ENCODE measurements at regions not wholly inside any gene's neighbourhood (a gene's known extent, or its start where the extent isn't known, plus 50 kb on each side); places are given as distances from the start of the nearest gene placed in this dataset.

- dilution Hi-C loops (cut with MboI; ENCODE audit: extremely low pct_ligation_motif_present, low sequenced_read_pairs) (no loop called here), intact Hi-C loops (cut with micrococcal nuclease) (no loop called here)
- H2AFZ ChIP-seq (ENCODE audit: low read depth, low read length) = no peak overlapping the region
- no peak overlapping the region for H3K4me3 ChIP-seq (replicated peaks in 1 of 3; ENCODE audit: insufficient read depth in 1 of 3, low read depth in 1 of 3, low read length in 3 of 3)
- no peaks in the 10 kb centered on the region for H3K4me1 ChIP-seq (ENCODE audit: control insufficient read depth, extremely low read depth, insufficient read depth, low read length)
- ChIA-PET CTCF (no interaction called here), POLR2A (no interaction called here)
- H3K79me2 ChIP-seq (ENCODE audit: control insufficient read depth, insufficient read depth, low read length) = no peaks in the 10 kb centered on the region
- H3K27me3 ChIP-seq (ENCODE audit: control insufficient read depth in 2 of 2, insufficient read depth in 2 of 2, low read length in 2 of 2) = no peaks in the 10 kb centered on the region
- H3K4me2 ChIP-seq (ENCODE audit: insufficient read depth, low read length) = no peak overlapping the region
- TF ChIP-seq EZH2 (IDR thresholded peaks at IDR 0.05; ENCODE audit: borderline replicate concordance, low read depth, low read length, severe bottlenecking) = no peak
- peaks cover 18% of the 10 kb centered on the region for H3K9me3 ChIP-seq (replicated peaks; ENCODE audit: control insufficient read depth, insufficient read depth, low read length)
- no peaks in the 10 kb centered on the region for H3K9me1 ChIP-seq (replicated peaks; ENCODE audit: control insufficient read depth, extremely low read depth, insufficient read depth, low read length)
- DNase-seq (ENCODE audit: low read depth, low spot score) (no peak), FAIRE-seq (no peak)
- H3K9ac ChIP-seq (replicated peaks; ENCODE audit: extremely low read depth, insufficient read depth, low read length) = no peak overlapping the region
- no peaks in the 10 kb centered on the region for H4K20me1 ChIP-seq (replicated peaks; ENCODE audit: control insufficient read depth, extremely low read depth, insufficient read depth, low read length)
- H3K27ac ChIP-seq (ENCODE audit: insufficient read depth, low read depth, low read length) = no peak overlapping the region
- H3K36me3 ChIP-seq (ENCODE audit: control insufficient read depth in 2 of 2, extremely low read depth in 1 of 2, insufficient read depth in 2 of 2, low read length in 2 of 2) = no peaks in the 10 kb centered on the region
- no TSS peak for BruUV-seq (replicated peaks)
These were observed 328.8 kb downstream of the FGF9 start for GRCh38 chr13:21999666-22000065.

GRCh38 chr13:22000191-22000590, 329.3 kb downstream of the FGF9 start:
- Histone ChIP-seq H3K36me3 (ENCODE audit: control insufficient read depth in 2 of 2, extremely low read depth in 1 of 2, insufficient read depth in 2 of 2, low read length in 2 of 2) (no peaks in the 10 kb centered on the region), H3K4me1 (ENCODE audit: control insufficient read depth, extremely low read depth, insufficient read depth, low read length) (no peaks in the 10 kb centered on the region), H3K4me2 (ENCODE audit: insufficient read depth, low read length) (no peak overlapping the region), H3K9ac (replicated peaks; ENCODE audit: extremely low read depth, insufficient read depth, low read length) (no peak overlapping the region), H4K20me1 (replicated peaks; ENCODE audit: control insufficient read depth, extremely low read depth, insufficient read depth, low read length) (no peaks in the 10 kb centered on the region), H3K9me1 (replicated peaks; ENCODE audit: control insufficient read depth, extremely low read depth, insufficient read depth, low read length) (no peaks in the 10 kb centered on the region), H3K4me3 (replicated peaks in 1 of 3; ENCODE audit: insufficient read depth in 1 of 3, low read depth in 1 of 3, low read length in 3 of 3) (no peak overlapping the region), H3K27me3 (ENCODE audit: control insufficient read depth in 2 of 2, insufficient read depth in 2 of 2, low read length in 2 of 2) (no peaks in the 10 kb centered on the region), H3K79me2 (ENCODE audit: control insufficient read depth, insufficient read depth, low read length) (no peaks in the 10 kb centered on the region), H3K27ac (ENCODE audit: insufficient read depth, low read depth, low read length) (no peak overlapping the region), H3K9me3 (replicated peaks; ENCODE audit: control insufficient read depth, insufficient read depth, low read length) (peaks cover 16% of the 10 kb centered on the region), H2AFZ (ENCODE audit: low read depth, low read length) (no peak overlapping the region)
- ChIA-PET CTCF (no interaction called here), POLR2A (no interaction called here)
- TF ChIP-seq, protein P1, sequence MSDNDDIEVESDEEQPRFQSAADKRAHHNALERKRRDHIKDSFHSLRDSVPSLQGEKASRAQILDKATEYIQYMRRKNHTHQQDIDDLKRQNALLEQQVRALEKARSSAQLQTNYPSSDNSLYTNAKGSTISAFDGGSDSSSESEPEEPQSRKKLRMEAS (IDR thresholded peaks at IDR 0.05; ENCODE audit: insufficient read depth, insufficient read length) = no peak
- TF ChIP-seq POLR2A (IDR thresholded peaks at IDR 0.05; ENCODE audit: low read depth, low read length) = no peak
- TF ChIP-seq, protein P2, sequence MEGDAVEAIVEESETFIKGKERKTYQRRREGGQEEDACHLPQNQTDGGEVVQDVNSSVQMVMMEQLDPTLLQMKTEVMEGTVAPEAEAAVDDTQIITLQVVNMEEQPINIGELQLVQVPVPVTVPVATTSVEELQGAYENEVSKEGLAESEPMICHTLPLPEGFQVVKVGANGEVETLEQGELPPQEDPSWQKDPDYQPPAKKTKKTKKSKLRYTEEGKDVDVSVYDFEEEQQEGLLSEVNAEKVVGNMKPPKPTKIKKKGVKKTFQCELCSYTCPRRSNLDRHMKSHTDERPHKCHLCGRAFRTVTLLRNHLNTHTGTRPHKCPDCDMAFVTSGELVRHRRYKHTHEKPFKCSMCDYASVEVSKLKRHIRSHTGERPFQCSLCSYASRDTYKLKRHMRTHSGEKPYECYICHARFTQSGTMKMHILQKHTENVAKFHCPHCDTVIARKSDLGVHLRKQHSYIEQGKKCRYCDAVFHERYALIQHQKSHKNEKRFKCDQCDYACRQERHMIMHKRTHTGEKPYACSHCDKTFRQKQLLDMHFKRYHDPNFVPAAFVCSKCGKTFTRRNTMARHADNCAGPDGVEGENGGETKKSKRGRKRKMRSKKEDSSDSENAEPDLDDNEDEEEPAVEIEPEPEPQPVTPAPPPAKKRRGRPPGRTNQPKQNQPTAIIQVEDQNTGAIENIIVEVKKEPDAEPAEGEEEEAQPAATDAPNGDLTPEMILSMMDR (IDR thresholded peaks at IDR 0.05; ENCODE audit: extremely low read depth in 1 of 2, insufficient read depth in 1 of 2, low read depth in 1 of 2, low read length in 2 of 2) = no peak
- no peak for FAIRE-seq
- intact Hi-C loops (cut with micrococcal nuclease) = no loop called here
- no peak for DNase-seq (ENCODE audit: low read depth, low spot score)
- BruUV-seq (replicated peaks) = no TSS peak
- dilution Hi-C loops (cut with MboI; ENCODE audit: extremely low pct_ligation_motif_present, low sequenced_read_pairs) = no loop called here

Data from endothelial cell of umbilical vein (primary cell).